ENCODE measurements at regions not wholly inside any gene's neighbourhood (a gene's known extent, or its start where the extent isn't known, plus 50 kb on each side); places are given as distances from the start of the nearest gene placed in this dataset.

- no peak overlapping the region for H4K8ac ChIP-seq (ENCODE audit: extremely low read depth, insufficient read depth, low read length)
- H3K14ac ChIP-seq (ENCODE audit: insufficient read length), result no peak overlapping the region
- no peaks in the 10 kb centered on the region for H3K36me3 ChIP-seq (ENCODE audit: control insufficient read depth in 2 of 4, insufficient read depth in 4 of 4, low read length in 3 of 4)
- H4K91ac ChIP-seq (replicated peaks; ENCODE audit: insufficient read length, low read length), result no peak overlapping the region
- FAIRE-seq (no peak), DNase-seq (ENCODE audit: low read depth in 1 of 2, low spot score in 2 of 2) (no peak)
- 93% methylated on average over 2 of the region's 2 CpGs; no CpG with 5 or more reads in 1 of the 2 experiments for WGBS, 2 experiments (ENCODE audit: extremely low coverage in 1 of 2, insufficient coverage in 1 of 2, insufficient read length in 1 of 2, insufficient replicate concordance in 2 of 2, low coverage in 1 of 2, low lambda C conversion rate in 2 of 2, missing lambda C conversion rate in 1 of 2)
- no peak overlapping the region for H3K23ac ChIP-seq (ENCODE audit: insufficient read length)
- no peak overlapping the region for H2BK120ac ChIP-seq (replicated peaks; ENCODE audit: low read depth, low read length)
- H3K27ac ChIP-seq (ENCODE audit: low read depth, low read length), result no peak overlapping the region
- TF ChIP-seq USF2 (IDR thresholded peaks at IDR 0.05; ENCODE audit: low read length) (no peak), GABPA (IDR thresholded peaks at IDR 0.05; ENCODE audit: borderline replicate concordance, insufficient read depth, low read length) (no peak), SUZ12 (IDR thresholded peaks at IDR 0.05; ENCODE audit: low read length) (no peak), NRF1 (IDR thresholded peaks at IDR 0.05; ENCODE audit: low read depth, low read length) (no peak), ATF2 (IDR thresholded peaks at IDR 0.05; ENCODE audit: low read length) (no peak), RXRA (IDR thresholded peaks at IDR 0.05; ENCODE audit: insufficient read depth, low read depth, low read length) (no peak), RAD21 (IDR thresholded peaks at IDR 0.05 in 1 of 2, conservative IDR thresholded peaks at IDR 0.05 in 1 of 2; ENCODE audit: low read depth in 2 of 2, low read length in 2 of 2) (no peak), ZNF274 (IDR thresholded peaks at IDR 0.05; ENCODE audit: borderline replicate concordance, extremely low read depth, low read length) (no peak), GTF2F1 (IDR thresholded peaks at IDR 0.05; ENCODE audit: borderline replicate concordance, low read depth, low read length) (no peak), CHD2 (IDR thresholded peaks at IDR 0.05; ENCODE audit: low read length) (no peak), BACH1 (IDR thresholded peaks at IDR 0.05; ENCODE audit: low read length) (no peak), KDM5A (IDR thresholded peaks at IDR 0.05; ENCODE audit: low read length) (no peak)
- H4K20me1 ChIP-seq (replicated peaks in 1 of 2; ENCODE audit: control insufficient read depth in 1 of 2, insufficient read depth in 2 of 2, low read length in 2 of 2), result no peaks in the 10 kb centered on the region
- H2BK20ac ChIP-seq (ENCODE audit: low read length), result no peak overlapping the region
- peaks cover 0 to 3% (median 0%) of the 10 kb centered on the region in 4 experiments; a peak in 1 of 7 replicates for H3K4me1 ChIP-seq (replicated peaks in 1 of 4; ENCODE audit: control insufficient read depth in 3 of 4, insufficient read depth in 4 of 4, low read length in 3 of 4)
- no peak overlapping the region for H2AK5ac ChIP-seq (ENCODE audit: low read depth, low read length)
- no peaks in the 10 kb centered on the region for H3K79me2 ChIP-seq (ENCODE audit: control insufficient read depth in 1 of 2, insufficient read depth in 2 of 2, low read length in 2 of 2)
- no peak overlapping the region for H3K9ac ChIP-seq (replicated peaks in 1 of 4; ENCODE audit: extremely low read depth in 1 of 4, low read depth in 3 of 4, low read length in 3 of 4)
- no peak overlapping the region for H2BK5ac ChIP-seq (ENCODE audit: low read depth, low read length)
- no peak overlapping the region for H2AFZ ChIP-seq (ENCODE audit: low read length)
- CTCF ChIA-PET (ENCODE audit: partially characterized antibody), result interaction anchor here (0.8 to 4.1 kb wide), 3 partner anchors 18 to 980 kb away, joined by 3 to 17 read pairs (median 3); no protein-coding TSS in a partner anchor
- no peak overlapping the region for H3K56ac ChIP-seq (replicated peaks; ENCODE audit: insufficient read length, low read depth, low read length)
- H3K23me2 ChIP-seq (ENCODE audit: low read depth, low read length), result no peaks in the 10 kb centered on the region
- no peaks in the 10 kb centered on the region for H3K9me3 ChIP-seq (ENCODE audit: insufficient read depth in 2 of 2, low read depth in 1 of 2, low read length in 1 of 2)
- H3K4me3 ChIP-seq (ENCODE audit: extremely low read depth in 1 of 4, insufficient read depth in 2 of 4, low read depth in 3 of 4, low read length in 4 of 4), result no peak overlapping the region
- no peak overlapping the region for H2BK15ac ChIP-seq (ENCODE audit: low read length)
- POLR2A ChIA-PET (ENCODE audit: partially characterized antibody), result no interaction called here
- no peak overlapping the region for H4K5ac ChIP-seq (ENCODE audit: insufficient read length, low read depth, low read length)
- H2BK12ac ChIP-seq (ENCODE audit: low read depth, low read length), result no peak overlapping the region
- no peak overlapping the region for H3K18ac ChIP-seq (ENCODE audit: extremely low read depth, low read length)
- H3K4ac ChIP-seq (replicated peaks; ENCODE audit: insufficient read length, low read depth, low read length), result no peak overlapping the region
- no peaks in the 10 kb centered on the region for H3K79me1 ChIP-seq (ENCODE audit: low read depth, low read length)
- no peaks in the 10 kb centered on the region for H3K27me3 ChIP-seq (replicated peaks in 1 of 4; ENCODE audit: control insufficient read depth in 3 of 4, extremely low read depth in 1 of 4, insufficient read depth in 3 of 4, low read length in 3 of 4)
- H3K4me2 ChIP-seq (ENCODE audit: insufficient read depth in 1 of 2, low read depth in 2 of 2, low read length in 2 of 2), result no peak overlapping the region
Observed at GRCh38 chr3:21168471-21168870, 582.5 kb downstream of the ZNF385D start.
